CD4-positive, alpha-beta T cell treated with Interleukin-4 for 1 hour (primary cell): ENCODE measurements at regions not wholly inside any gene's neighbourhood (a gene's known extent, or its start where the extent isn't known, plus 50 kb on each side); places are given as distances from the start of the nearest gene placed in this dataset.
"Not testable (repeated sequence)": the region's sequence is repeated elsewhere in the genome, so short reads cannot be mapped to it uniquely, and the experiment has no call there.

Experiments
- DNase-seq, 2 donors: peaks; one replicate each; pipeline ENCODE4 v3.0.0-alpha.2; 2020 to 2022

- no peak for DNase-seq
Measured at GRCh38 chr3:110015231-110015963, 678.1 kb upstream of the DPPA4 start.

GRCh38 chr3:110016235-110016815 lies 679.0 kb upstream of the DPPA4 start:
- no peak for DNase-seq

- DNase-seq: no peak
Measured at GRCh38 chr3:110017304-110017703, 680.0 kb upstream of the DPPA4 start.

GRCh38 chr3:110021659-110022058 lies 684.3 kb upstream of the DPPA4 start:
- DNase-seq: no peak

GRCh38 chr3:110023022-110023421 lies 685.7 kb upstream of the DPPA4 start:
- DNase-seq: not testable (repeated sequence)

- no peak for DNase-seq
Measured at GRCh38 chr3:110026421-110026820, 689.1 kb upstream of the DPPA4 start.

GRCh38 chr3:110027446-110028080 lies 690.2 kb upstream of the DPPA4 start:
- no peak for DNase-seq

- DNase-seq: no peak
Measured at GRCh38 chr3:110031975-110032374, 694.6 kb upstream of the DPPA4 start.

- DNase-seq: no peak
Measured at GRCh38 chr3:110059431-110059830, 722.1 kb upstream of the DPPA4 start.

GRCh38 chr3:110062716-110063115 lies 725.4 kb upstream of the DPPA4 start:
- DNase-seq: no peak

GRCh38 chr3:110063178-110063577 lies 725.8 kb upstream of the DPPA4 start:
- no peak for DNase-seq

- no peak for DNase-seq
Measured at GRCh38 chr3:110066206-110066605, 728.9 kb upstream of the DPPA4 start.

GRCh38 chr3:110067527-110067926 lies 730.2 kb upstream of the DPPA4 start:
- DNase-seq: no peak

- DNase-seq: no peak
Measured at GRCh38 chr3:110069761-110070160, 732.4 kb upstream of the DPPA4 start.

GRCh38 chr3:110070161-110070916 lies 733.0 kb upstream of the DPPA4 start:
- no peak for DNase-seq

GRCh38 chr3:110074095-110074494 lies 736.7 kb upstream of the DPPA4 start:
- DNase-seq: no peak

- DNase-seq: no peak
Measured at GRCh38 chr3:110077093-110077492, 739.7 kb upstream of the DPPA4 start.

GRCh38 chr3:110093411-110093810 lies 756.1 kb upstream of the DPPA4 start:
- no peak for DNase-seq

GRCh38 chr3:110093812-110094401 lies 756.6 kb upstream of the DPPA4 start:
- DNase-seq: no peak

GRCh38 chr3:110099711-110100110 lies 762.4 kb upstream of the DPPA4 start:
- DNase-seq: no peak

GRCh38 chr3:110101361-110101760 lies 764.0 kb upstream of the DPPA4 start:
- DNase-seq: no peak

GRCh38 chr3:110106805-110107204 lies 769.5 kb upstream of the DPPA4 start:
- no peak for DNase-seq

- DNase-seq: no peak
Measured at GRCh38 chr3:110123946-110124345, 786.6 kb upstream of the DPPA4 start.
